PC-3 (cell line): ENCODE measurements at regions not wholly inside any gene's neighbourhood (a gene's known extent, or its start where the extent isn't known, plus 50 kb on each side); places are given as distances from the start of the nearest gene placed in this dataset.

Source experiments
- ATAC-seq: fragments of 200-7000 bp; cut with Tn5 transposase; 2 replicates; pipeline ENCODE4 v1.9.1; 2020; ENCODE audit warnings: mild to moderate bottlenecking, moderate library complexity
- BruUV-seq: library from RNA; stranded (reverse); fragments of 400-500 nt; replicated peaks from 2 replicates; lab custom pipeline; 2021; lab: Mats Ljungman, UMichigan
- CTCF ChIA-PET: fragments of 300-600 bp; sonication (Branson Sonifier 250); formaldehyde crosslinking; loops from one replicate; lab custom pipeline; 2022; ENCODE audit warnings: antibody characterized with exemption; lab: Charles Lee
- POLR2A ChIA-PET: fragments of 300-600 bp; sonication (Branson Sonifier 250); formaldehyde crosslinking; loops from one replicate; lab custom pipeline; 2022; ENCODE audit warnings: antibody characterized with exemption; ENCODE audit not compliant: unreplicated experiment; lab: Charles Lee
- DNase-seq: peaks from one replicate; pipeline ENCODE4 v3.0.0-alpha.2; 2015
- H2AFZ ChIP-seq: fragments of 300-600 bp; sonication (generic); 2 replicates; pipeline ENCODE4 v1.6.0; 2016; ENCODE audit warnings: antibody characterized with exemption, low read length
- H3F3A ChIP-seq: fragments of 300-600 bp; sonication (generic); one replicate; pipeline ENCODE4 v1.6.0; 2017; ENCODE audit warnings: antibody characterized with exemption, low read length, control low read depth, mild to moderate bottlenecking; ENCODE audit not compliant: unreplicated experiment
- H3K27ac ChIP-seq: fragments of 300-600 bp; sonication (generic); 2 replicates; pipeline ENCODE4 v1.5.1; 2016; ENCODE audit warnings: mild to moderate bottlenecking, low read length
- H3K27me3 ChIP-seq: fragments of 300-600 bp; sonication (generic); 2 replicates; pipeline ENCODE4 v1.6.1; 2016; ENCODE audit warnings: low read length, mixed read lengths
- H3K36me3 ChIP-seq: fragments of 300-600 bp; sonication (generic); 2 replicates; pipeline ENCODE4 v1.6.1; 2016; ENCODE audit warnings: low read depth, mixed run types, low read length, mixed read lengths
- H3K4me1 ChIP-seq: fragments of 300-600 bp; sonication (generic); 2 replicates; pipeline ENCODE4 v1.5.1; 2016; ENCODE audit warnings: low read length; ENCODE audit not compliant: insufficient read depth
- H3K4me2 ChIP-seq: fragments of 300-600 bp; sonication (generic); 2 replicates; pipeline ENCODE4 v1.6.0; 2016; ENCODE audit warnings: low read length
- H3K4me3 ChIP-seq: fragments of 300-600 bp; sonication (generic); 2 replicates; pipeline ENCODE4 v1.5.1; 2016; ENCODE audit warnings: mild to moderate bottlenecking, low read length, mixed read lengths
- H3K79me2 ChIP-seq: fragments of 300-600 bp; sonication (generic); 2 replicates; pipeline ENCODE4 v1.6.1; 2017; ENCODE audit warnings: low read length, mixed read lengths
- H3K9ac ChIP-seq: fragments of 300-600 bp; sonication (generic); 2 replicates; pipeline ENCODE4 v1.6.0; 2016; ENCODE audit warnings: mild to moderate bottlenecking, low read length
- H3K9me2 ChIP-seq: fragments of 300-600 bp; sonication (generic); replicated peaks from 2 replicates; pipeline ENCODE4 v1.6.1; 2016; ENCODE audit warnings: mixed run types, low read length, mixed read lengths
- H3K9me3 ChIP-seq: fragments of 300-600 bp; sonication (generic); 2 replicates; pipeline ENCODE4 v1.6.1; 2016; ENCODE audit warnings: low read length, mixed read lengths
- H4K20me1 ChIP-seq: fragments of 300-600 bp; sonication (generic); 2 replicates; pipeline ENCODE4 v1.6.1; 2016; ENCODE audit warnings: low read length, mixed read lengths
- CTCF ChIP-seq: fragments of 300-600 bp; sonication (generic); conservative IDR thresholded peaks from 2 replicates; pipeline ENCODE4 v1.5.1; 2017; ENCODE audit warnings: antibody characterized with exemption, low read depth, mild to moderate bottlenecking, low read length
- EZH2 ChIP-seq: fragments of 300-600 bp; sonication (generic); IDR thresholded peaks from one replicate; pipeline ENCODE4 v1.6.1; 2017; ENCODE audit warnings: antibody characterized with exemption, mild to moderate bottlenecking, low read length; ENCODE audit not compliant: unreplicated experiment
- EZH2phosphoT487 ChIP-seq: fragments of 300-600 bp; sonication (generic); IDR thresholded peaks from 2 replicates; pipeline ENCODE4 v1.6.1; 2018; ENCODE audit warnings: mild to moderate bottlenecking, antibody characterized with exemption, low read length, borderline replicate concordance
- intact Hi-C: fragments of 100-400 bp; cut with micrococcal nuclease; formaldehyde crosslinking; loops from 2 replicates; pipeline ENCODE4 v1.9.0; 2023

GRCh38 chr1:9447215-9447960 lies 91.9 kb upstream of the SLC25A33 start:
- no peak for ATAC-seq
- H3K27ac ChIP-seq = no peak overlapping the region

GRCh38 chr1:9448132-9449109 lies 90.8 kb upstream of the SLC25A33 start:
- intact Hi-C loops = no loop called here
- BruUV-seq = no TSS peak
- ATAC-seq (no peak), DNase-seq (no peak)
- Histone ChIP-seq H3K4me3 (no peak overlapping the region), H2AFZ (no peak overlapping the region), H3K27ac (no peak overlapping the region), H3K36me3 (no peaks in the 10 kb centered on the region), H3K9me2 (no peaks in the 10 kb centered on the region), H3F3A (no peaks in the 10 kb centered on the region), H3K79me2 (no peaks in the 10 kb centered on the region), H3K9ac (no peak overlapping the region), H3K4me1 (no peaks in the 10 kb centered on the region), H3K4me2 (no peak overlapping the region), H3K27me3 (no peaks in the 10 kb centered on the region), H3K9me3 (no peaks in the 10 kb centered on the region), H4K20me1 (no peaks in the 10 kb centered on the region)
- ChIA-PET POLR2A (interaction anchor here (0.7 kb wide), 1 partner anchor 156 kb away, joined by 4 read pairs; no protein-coding TSS in a partner anchor), CTCF (no interaction called here)
- TF ChIP-seq EZH2 (no peak), CTCF (peak; percentile 48)

More at GRCh38 chr1:9447215-9447960, 91.9 kb upstream of the SLC25A33 start:
- H3K79me2 ChIP-seq = no peaks in the 10 kb centered on the region
- no peaks in the 10 kb centered on the region for H3K9me2 ChIP-seq
- H3K9ac ChIP-seq = no peak overlapping the region
- BruUV-seq = no TSS peak
- ChIA-PET CTCF (no interaction called here), POLR2A (no interaction called here)
- H4K20me1 ChIP-seq = no peaks in the 10 kb centered on the region
- no peaks in the 10 kb centered on the region for H3F3A ChIP-seq
- no peaks in the 10 kb centered on the region for H3K9me3 ChIP-seq
- DNase-seq = no peak
- H3K4me1 ChIP-seq = no peaks in the 10 kb centered on the region
- H3K4me2 ChIP-seq = no peak overlapping the region
- intact Hi-C loops = no loop called here
- no peak overlapping the region for H2AFZ ChIP-seq
- TF ChIP-seq EZH2 = no peak
- no peak for TF ChIP-seq CTCF
- TF ChIP-seq EZH2phosphoT487 = no peak
- H3K36me3 ChIP-seq = no peaks in the 10 kb centered on the region
- no peaks in the 10 kb centered on the region for H3K27me3 ChIP-seq
- H3K4me3 ChIP-seq = no peak overlapping the region
